Panc1 (cell line): ENCODE measurements at regions not wholly inside any gene's neighbourhood (a gene's known extent, or its start where the extent isn't known, plus 50 kb on each side); places are given as distances from the start of the nearest gene placed in this dataset.

Experiments
- ATAC-seq: fragments of 200-7000 bp; cut with Tn5 transposase; 2 replicates; pipeline ENCODE4 v1.9.1; 2020; ENCODE audit warnings: mild to moderate bottlenecking, moderate library complexity
- BruUV-seq: library from RNA; stranded (reverse); fragments of 400-500 nt; replicated peaks from 2 replicates; lab custom pipeline; 2021; lab: Mats Ljungman, UMichigan
- CTCF ChIA-PET: fragments of 300-600 bp; sonication (Branson Sonifier 250); formaldehyde crosslinking; loops from one replicate; lab custom pipeline; 2022; ENCODE audit warnings: antibody characterized with exemption; lab: Charles Lee
- POLR2A ChIA-PET: fragments of 300-600 bp; sonication (Branson Sonifier 250); formaldehyde crosslinking; loops from one replicate; lab custom pipeline; 2022; ENCODE audit warnings: antibody characterized with exemption; lab: Charles Lee
- DNase-seq: peaks from one replicate; pipeline ENCODE4 v3.0.0-alpha.2; 2010; ENCODE audit warnings: low read depth, low spot score
- H3K27ac ChIP-seq: 2 replicates; pipeline ENCODE4 v1.5.1; 2011; ENCODE audit warnings: mild to moderate bottlenecking, low read length, inconsistent platforms
- H3K27me3 ChIP-seq: fragments of 200-500 bp; sonication (Bioruptor generic); 2 replicates; pipeline ENCODE4 v1.6.0; 2014; ENCODE audit warnings: low read length, inconsistent platforms; ENCODE audit not compliant: control insufficient read depth, insufficient read depth
- H3K36me3 ChIP-seq: fragments of 200-500 bp; sonication (Bioruptor generic); 2 replicates; pipeline ENCODE4 v1.5.1; 2014; ENCODE audit warnings: inconsistent platforms, mild to moderate bottlenecking, low read length, moderate library complexity; ENCODE audit not compliant: control insufficient read depth, insufficient read depth
- H3K4me1 ChIP-seq: 2 replicates; pipeline ENCODE4 v1.5.1; 2011; ENCODE audit warnings: inconsistent platforms, mild to moderate bottlenecking, low read length, moderate library complexity; ENCODE audit not compliant: control insufficient read depth, insufficient read depth
- H3K4me3 ChIP-seq, 2 experiments: 2 replicates each; pipeline ENCODE4 v1.5.1; 2011 to 2012; ENCODE audit warnings: low read depth in 2 of 2, low read length in 2 of 2, mild to moderate bottlenecking in 2 of 2, inconsistent platforms in 1 of 2, moderate library complexity in 1 of 2
- H3K9me3 ChIP-seq: fragments of 200-500 bp; sonication (Bioruptor generic); 2 replicates; pipeline ENCODE4 v1.5.1; 2014; ENCODE audit warnings: low read depth, mild to moderate bottlenecking, inconsistent platforms, low read length, moderate library complexity; ENCODE audit not compliant: control insufficient read depth, insufficient read depth
- CTCF ChIP-seq: fragments of 450-650 bp; IDR thresholded peaks from 2 replicates; pipeline ENCODE4 v1.5.1; 2017; ENCODE audit warnings: mild to moderate bottlenecking
- POLR2AphosphoS5 ChIP-seq: IDR thresholded peaks from 2 replicates; pipeline ENCODE4 v1.6.1; 2012; ENCODE audit warnings: mild to moderate bottlenecking, low read depth, low read length, moderate library complexity
- REST ChIP-seq, 2 experiments: IDR thresholded peaks; 2 replicates each; pipeline ENCODE4 v1.6.1; 2011 to 2012; ENCODE audit warnings: low read depth in 2 of 2, control low read depth in 1 of 2, low read length in 1 of 2, mild to moderate bottlenecking in 1 of 2, moderate library complexity in 1 of 2; ENCODE audit not compliant: insufficient read depth in 1 of 2
- SIN3A ChIP-seq: IDR thresholded peaks from 2 replicates; pipeline ENCODE4 v1.6.1; 2012; ENCODE audit warnings: low read depth, mild to moderate bottlenecking, low read length, moderate library complexity, borderline replicate concordance; ENCODE audit not compliant: insufficient read depth
- TCF7L2 ChIP-seq: IDR thresholded peaks from 2 replicates; pipeline ENCODE4 v1.6.1; 2011; ENCODE audit warnings: mild to moderate bottlenecking, low read depth, low read length, inconsistent platforms
- in situ Hi-C: cut with HindIII; loops from 2 replicates; pipeline ENCODE4 v1.10.0; 2016; ENCODE audit warnings: low sequenced_read_pairs, low pct_unique_long_range_greater_than_20kb
- intact Hi-C: fragments of 100-400 bp; cut with micrococcal nuclease; formaldehyde crosslinking; loops from one replicate; pipeline ENCODE4 v1.10.0; 2022; ENCODE audit not compliant: unreplicated experiment

- in situ Hi-C loops, result no loop called here
- TF ChIP-seq SIN3A (no peak), REST (IDR thresholded peaks at IDR 0.05; ENCODE audit: insufficient read depth in 1 of 2, low read depth in 2 of 2, low read length in 1 of 2) (no peak), TCF7L2 (no peak), CTCF (no peak), POLR2AphosphoS5 (no peak)
- Histone ChIP-seq H3K4me3 (no peak overlapping the region), H3K9me3 (no peaks in the 10 kb centered on the region), H3K27ac (no peak overlapping the region), H3K27me3 (no peaks in the 10 kb centered on the region), H3K4me1 (no peaks in the 10 kb centered on the region), H3K36me3 (no peaks in the 10 kb centered on the region)
- DNase-seq, result no peak
- ChIA-PET POLR2A (no interaction called here), CTCF (no interaction called here)
- no peak for ATAC-seq
- intact Hi-C loops, result no loop called here
- no TSS peak for BruUV-seq
Measured at GRCh38 chr10:2464483-2464882, 602.9 kb upstream of the PFKP start.

DNA sequence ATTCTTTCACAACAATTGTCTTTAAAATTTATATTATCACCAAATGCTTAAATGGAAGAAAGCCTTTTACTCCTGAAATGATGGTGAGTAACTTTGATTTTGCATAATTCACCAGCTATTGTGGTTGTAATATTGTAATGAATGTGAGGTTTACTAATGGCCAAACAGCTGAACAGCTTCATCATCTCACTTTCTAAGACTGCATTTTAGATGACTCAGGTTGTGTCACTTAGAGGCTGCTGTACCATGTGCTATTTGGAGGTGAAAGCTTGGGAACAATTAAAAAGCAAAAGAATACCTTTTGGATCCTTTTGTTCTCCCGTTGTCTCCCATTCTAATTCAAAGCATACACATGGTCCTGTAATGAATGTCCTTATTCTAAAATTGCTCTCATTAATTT is 604.0 kb upstream of the PFKP start:
- Histone ChIP-seq H3K27me3 (no peaks in the 10 kb centered on the region), H3K27ac (no peak overlapping the region), H3K36me3 (no peaks in the 10 kb centered on the region), H3K9me3 (no peaks in the 10 kb centered on the region), H3K4me3 (no peak overlapping the region), H3K4me1 (no peaks in the 10 kb centered on the region)
- no peak for TF ChIP-seq REST (IDR thresholded peaks at IDR 0.05; ENCODE audit: insufficient read depth in 1 of 2, low read depth in 2 of 2, low read length in 1 of 2)
- TF ChIP-seq CTCF, result no peak
- TF ChIP-seq SIN3A, result no peak
- no peak for TF ChIP-seq POLR2AphosphoS5
- TF ChIP-seq TCF7L2, result no peak
- DNase-seq, result no peak
- intact Hi-C loops, result no loop called here
- in situ Hi-C loops, result no loop called here
- CTCF ChIA-PET, result no interaction called here
- no TSS peak for BruUV-seq
- no peak for ATAC-seq
- POLR2A ChIA-PET, result no interaction called here
